CD4-positive, alpha-beta T cell treated with Interleukin-1 beta for 1 hour (primary cell): ENCODE measurements at regions not wholly inside any gene's neighbourhood (a gene's known extent, or its start where the extent isn't known, plus 50 kb on each side); places are given as distances from the start of the nearest gene placed in this dataset.
"Not testable (repeated sequence)": the region's sequence is repeated elsewhere in the genome, so short reads cannot be mapped to it uniquely, and the experiment has no call there.

Experiments used
- DNase-seq, 2 donors: peaks; one replicate each; pipeline ENCODE4 v3.0.0-alpha.2; 2020 to 2022

DNA sequence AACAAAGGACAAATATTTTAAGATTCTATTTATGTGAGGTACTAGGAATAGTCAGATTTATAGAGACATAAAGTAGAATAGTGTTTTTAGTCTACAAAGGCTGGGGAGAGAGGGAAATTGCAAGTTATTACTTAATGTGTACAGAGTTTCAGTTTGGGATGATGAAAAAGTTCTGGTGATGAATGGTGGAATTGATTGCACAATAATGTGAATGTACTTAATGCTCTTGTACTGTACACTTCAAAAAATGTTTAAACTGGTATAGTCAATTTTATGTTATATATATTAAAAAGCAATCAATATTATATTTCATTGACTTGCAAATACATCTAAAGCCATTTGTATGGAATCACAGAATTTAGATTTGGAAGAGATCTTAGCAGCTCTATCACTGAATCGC, 213.4 kb downstream of the PPP1R3A start:
- DNase-seq: no peak

- DNase-seq: no peak
Measured at GRCh38 chr7:113698556-113699220, 220.1 kb downstream of the PPP1R3A start.

DNA sequence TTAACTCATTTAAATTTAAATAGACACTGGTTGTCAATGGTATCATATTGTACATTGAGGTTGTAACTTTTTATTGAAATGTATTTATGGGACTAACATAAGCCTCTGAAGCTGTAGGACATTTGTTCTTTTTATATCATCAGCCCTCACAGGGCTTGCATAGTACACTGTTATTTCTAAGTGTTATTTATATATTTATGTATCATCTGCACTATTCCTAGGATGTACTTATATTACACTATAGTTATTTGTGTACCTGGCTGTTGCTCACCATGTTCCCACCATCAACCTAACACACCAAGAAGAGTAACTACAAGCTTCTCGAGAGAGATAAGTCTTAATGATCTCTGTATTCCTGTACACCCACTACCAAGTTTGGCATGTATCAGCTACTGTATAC, 224.7 kb downstream of the PPP1R3A start:
- DNase-seq: no peak

DNA sequence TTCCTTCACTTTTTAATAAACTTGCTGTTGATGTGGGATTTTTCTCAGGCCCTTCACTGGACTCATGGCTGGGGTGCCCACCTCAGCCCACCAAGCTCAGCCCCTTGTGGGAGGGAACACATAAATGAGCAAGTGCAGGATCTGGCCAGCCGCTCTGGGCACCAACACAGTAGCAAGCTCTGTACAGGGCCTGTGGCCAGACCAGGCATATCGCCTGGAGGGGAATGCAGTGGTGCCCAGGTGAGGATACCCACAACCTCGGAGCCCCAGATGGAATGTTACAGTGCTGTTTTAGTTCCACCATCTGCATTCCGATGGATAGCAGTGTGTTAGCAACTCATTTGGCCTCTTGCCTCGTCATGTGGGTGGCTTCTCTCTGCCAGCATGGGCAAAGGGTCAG, 234.6 kb downstream of the PPP1R3A start:
- DNase-seq: no peak

DNA sequence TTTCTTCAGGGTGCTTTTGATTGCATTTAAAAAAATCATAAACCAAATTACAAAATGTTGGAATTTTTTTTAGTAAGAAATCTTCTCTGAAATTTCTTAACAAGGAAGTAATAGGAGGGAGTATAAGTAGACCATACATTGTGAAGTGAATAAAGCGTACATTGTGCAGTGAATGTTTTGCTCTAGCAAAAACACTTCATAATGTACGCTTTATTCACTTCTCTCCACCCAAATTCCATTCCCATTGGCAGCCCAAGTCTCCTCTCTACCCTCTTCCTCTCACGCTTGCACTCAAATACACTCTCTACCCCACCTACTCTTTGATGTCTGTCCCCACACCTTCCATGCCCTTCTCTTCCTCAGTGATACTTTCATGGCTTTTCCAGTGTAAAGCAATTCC, 241.0 kb downstream of the PPP1R3A start:
- DNase-seq: no peak

GRCh38 chr7:113664867-113665266, 253.9 kb downstream of the PPP1R3A start:
- no peak for DNase-seq

DNA sequence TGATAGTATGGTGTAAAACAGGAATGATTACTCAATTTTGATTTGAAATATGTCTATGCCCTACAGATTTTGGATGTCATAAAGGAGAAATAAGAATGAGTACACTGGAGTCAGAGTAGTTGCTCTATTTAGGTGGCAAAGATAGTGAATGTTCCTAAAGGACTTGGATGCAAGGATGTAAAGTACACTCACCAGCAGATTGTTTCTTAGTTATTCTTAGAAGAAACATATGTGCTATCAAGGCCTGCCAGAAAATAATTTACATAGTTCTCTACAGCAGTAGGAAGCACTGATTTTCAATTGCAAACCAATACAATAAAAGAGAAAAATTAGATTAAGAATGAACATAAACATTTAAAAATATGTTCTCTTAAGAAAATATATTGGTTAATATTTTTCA, 259.4 kb downstream of the PPP1R3A start:
- DNase-seq: no peak

GRCh38 chr7:113657603-113658002, 261.2 kb downstream of the PPP1R3A start:
- no peak for DNase-seq

DNA sequence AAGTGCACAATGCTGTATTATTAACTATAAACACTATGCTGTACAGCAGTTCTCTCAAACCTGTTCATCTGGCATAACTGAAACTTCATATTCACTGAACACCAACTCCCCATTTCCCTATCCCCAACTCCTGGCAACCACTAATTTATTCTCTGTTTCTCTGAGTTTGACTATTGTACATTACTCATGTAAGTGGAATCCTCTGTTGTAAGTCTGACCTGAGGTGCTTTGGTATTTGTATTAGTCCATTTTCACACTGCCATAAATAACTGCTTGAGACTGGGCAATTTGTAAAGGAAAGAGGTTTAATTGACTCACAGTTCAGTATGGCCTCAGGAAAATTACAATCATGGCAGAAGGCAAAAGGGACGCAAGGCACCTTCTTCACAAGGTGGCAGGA, 266.3 kb downstream of the PPP1R3A start:
- DNase-seq: no peak

DNA sequence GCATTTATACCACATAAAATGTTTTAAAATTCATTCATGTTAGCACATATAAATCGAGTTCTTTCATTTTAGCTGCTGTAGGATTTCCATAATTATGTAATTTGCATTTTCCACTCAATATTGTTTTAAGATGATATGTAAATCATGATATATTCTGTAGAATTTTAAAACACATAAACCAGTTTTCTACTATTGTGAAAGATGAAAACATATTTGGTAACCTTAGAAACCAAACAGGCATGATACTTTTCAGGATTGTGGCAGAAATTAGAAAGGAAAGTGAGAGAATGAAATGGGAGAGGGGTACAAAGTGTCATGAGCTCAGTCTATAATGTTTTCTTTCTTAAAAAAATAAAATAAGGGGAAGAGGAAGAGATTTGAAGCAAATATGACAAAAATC, 269.3 kb downstream of the PPP1R3A start:
- no peak for DNase-seq

DNA sequence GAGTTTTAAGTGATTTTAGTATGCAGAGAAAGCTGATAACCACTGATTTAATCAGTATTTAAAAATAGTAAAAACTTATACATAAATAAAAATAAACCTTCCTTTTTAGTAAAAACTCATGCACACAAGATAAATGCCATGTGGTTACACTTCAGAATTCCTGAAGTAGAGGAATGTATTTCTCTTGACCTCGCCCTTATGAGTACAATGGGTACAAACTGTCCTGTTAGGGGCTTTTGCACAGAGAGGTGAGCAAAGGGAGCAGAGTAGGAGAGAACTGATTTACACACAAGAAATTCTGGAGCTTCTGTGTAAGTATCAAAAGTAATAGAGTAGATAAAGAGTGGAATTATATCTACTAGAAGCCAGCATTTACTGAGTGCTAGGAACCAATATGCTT, 279.6 kb downstream of the PPP1R3A start:
- no peak for DNase-seq

- no peak for DNase-seq
Measured at GRCh38 chr7:113636727-113637421, 281.9 kb downstream of the PPP1R3A start.

GRCh38 chr7:113635492-113635891, 283.3 kb downstream of the PPP1R3A start:
- no peak for DNase-seq

DNA sequence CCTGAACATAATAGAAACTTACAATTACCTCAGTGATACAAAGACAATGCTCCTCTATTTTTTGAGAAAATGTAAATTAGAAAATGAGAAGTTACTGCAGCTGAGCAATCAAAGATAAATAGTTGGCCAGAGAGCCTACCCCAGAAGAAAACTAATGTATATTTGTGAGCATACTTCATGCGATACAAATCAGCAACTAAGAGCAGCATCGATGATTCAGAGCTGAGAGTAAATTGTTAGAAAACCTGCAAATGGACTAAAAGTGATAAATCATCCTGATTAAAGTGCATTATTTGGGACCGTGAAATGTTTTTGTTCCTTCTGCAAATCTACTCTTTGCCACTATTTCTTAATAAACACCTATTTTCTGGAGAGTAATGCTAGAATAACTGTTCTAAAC, 285.7 kb downstream of the PPP1R3A start:
- no peak for DNase-seq

DNA sequence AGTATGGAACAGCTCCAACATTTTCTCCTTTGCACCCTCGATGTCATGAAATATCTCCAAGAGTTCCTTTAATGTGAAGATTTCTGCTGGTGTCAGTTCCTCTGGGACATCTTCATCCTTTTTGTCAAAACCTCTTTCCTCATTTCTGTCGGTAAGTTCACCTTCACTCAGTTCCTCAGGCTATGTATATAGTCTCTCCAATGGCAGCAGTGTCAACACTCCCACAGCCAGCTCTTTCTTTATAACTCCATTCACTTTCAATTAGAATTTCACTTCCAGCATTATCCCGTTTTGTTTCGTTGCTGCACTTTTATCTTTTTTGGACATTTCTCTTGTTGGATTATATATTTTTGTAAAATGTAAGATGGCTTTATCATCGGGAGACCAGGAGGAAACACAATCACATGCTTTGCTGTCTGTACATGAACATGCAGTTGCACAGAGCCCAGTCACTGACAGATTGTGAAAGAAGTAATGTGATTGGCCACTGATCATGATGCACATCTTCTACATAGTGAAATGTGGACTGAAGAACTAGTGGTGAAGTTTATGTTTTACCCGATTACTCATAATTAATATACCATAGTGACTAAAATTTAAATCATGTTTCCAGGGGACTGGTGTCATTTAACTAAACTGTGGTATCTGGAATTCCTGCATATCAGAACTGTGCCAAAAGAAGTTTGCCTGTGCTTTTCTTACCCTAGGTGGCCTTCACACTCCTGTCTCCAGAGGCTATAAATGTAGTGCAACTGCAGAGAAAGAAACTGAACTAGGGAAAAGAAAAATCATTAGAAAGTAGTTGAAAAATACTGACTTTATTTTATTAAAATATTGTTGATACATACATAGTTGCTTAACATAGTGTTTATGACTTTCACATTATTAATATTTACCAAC, 289.6 kb downstream of the PPP1R3A start:
- DNase-seq: no peak

- DNase-seq: no peak
Measured at GRCh38 chr7:113625494-113626102, 293.2 kb downstream of the PPP1R3A start.

GRCh38 chr7:113622796-113623195, 296.0 kb downstream of the PPP1R3A start:
- no peak for DNase-seq

DNA sequence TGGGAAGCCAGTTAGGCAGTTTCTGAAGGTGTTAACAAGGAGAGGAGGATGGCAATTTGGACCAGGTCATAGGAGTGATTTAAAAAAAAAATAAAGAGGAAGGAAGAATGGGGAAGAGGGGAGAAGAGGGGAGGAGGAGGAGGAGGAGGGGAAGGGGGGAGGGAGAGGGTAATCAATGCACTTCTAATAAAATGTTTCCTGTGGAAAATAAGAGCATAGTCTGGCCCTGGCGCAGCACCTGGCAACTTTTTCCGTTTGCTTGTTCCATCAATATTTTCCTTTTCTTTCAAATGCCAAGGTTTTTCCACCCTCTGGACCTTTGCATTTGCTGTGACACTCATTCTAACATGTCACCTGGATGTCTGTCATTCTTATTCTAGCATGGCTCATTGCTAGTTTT, 308.2 kb downstream of the PPP1R3A start:
- DNase-seq: no peak

DNA sequence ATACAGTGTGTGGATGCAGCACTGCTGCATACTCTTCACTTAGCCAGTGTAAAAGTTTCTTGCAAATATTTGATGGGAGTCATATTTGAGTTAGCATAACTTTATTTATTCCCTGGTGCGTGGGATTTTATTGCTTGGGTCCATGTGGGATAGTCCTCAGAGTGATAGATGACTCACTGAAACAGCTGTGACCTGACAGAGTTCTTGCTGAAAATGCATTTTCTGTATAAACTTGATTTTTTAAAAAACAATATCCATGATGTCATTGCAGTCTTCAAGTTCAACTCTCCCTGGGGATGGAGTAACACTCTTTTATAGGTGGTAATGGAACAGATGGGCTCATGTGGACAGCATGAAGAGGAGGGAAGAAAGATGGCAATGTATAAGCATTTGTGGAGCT, 310.0 kb downstream of the PPP1R3A start:
- no peak for DNase-seq

GRCh38 chr7:113606325-113606724, 312.5 kb downstream of the PPP1R3A start:
- DNase-seq: no peak

- DNase-seq: not testable (repeated sequence)
Measured at GRCh38 chr7:113600428-113600827, 318.4 kb downstream of the PPP1R3A start.

DNA sequence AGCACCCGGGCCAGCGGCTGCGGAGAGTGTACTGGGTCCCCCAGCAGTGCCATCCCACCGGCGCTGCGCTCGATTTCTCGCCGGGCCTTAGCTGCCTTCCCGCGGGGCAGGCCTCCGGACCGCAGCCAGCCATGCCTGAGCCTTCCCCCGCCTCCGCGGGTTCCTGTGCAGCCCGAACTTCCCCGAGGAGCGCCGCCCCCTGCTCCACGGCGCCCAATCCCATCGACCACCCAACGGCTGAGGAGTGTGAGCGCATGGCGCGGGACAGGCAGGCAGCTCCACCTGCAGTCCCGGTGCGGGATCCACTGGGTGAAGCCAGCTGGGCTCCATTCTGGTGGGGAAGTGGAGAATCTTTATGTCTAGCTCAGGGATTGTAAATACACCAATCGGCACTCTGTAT, 325.4 kb downstream of the PPP1R3A start:
- not testable (repeated sequence) for DNase-seq

DNA sequence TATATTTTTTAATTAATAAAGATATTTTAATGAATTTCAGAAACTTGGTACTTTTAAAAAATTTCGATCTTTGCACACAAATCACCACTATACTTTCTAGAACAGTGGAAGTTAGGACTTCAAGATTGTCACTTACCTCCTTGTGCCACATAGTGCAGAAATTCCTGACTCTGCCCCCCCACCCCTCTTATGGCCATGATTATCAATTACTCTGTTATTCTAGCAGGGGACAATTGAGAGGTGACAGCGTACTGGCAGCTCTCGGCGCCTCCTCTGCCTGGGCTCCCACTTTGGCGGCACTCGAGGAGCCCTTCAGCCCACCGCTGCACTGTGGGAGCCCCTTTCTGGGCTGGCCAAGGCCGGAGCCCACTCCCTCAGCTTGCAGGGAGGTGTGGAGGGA, 325.9 kb downstream of the PPP1R3A start:
- not testable (repeated sequence) for DNase-seq
